Esophagus squamous epithelium (tissue), 4 donors: ENCODE measurements at regions not wholly inside any gene's neighbourhood (a gene's known extent, or its start where the extent isn't known, plus 50 kb on each side); places are given as distances from the start of the nearest gene placed in this dataset.

Source experiments
- POLR2A ChIP-seq, 4 donors: fragments of 450-650 bp; IDR thresholded peaks; one replicate each; pipeline ENCODE4 v1.6.1; 2017; ENCODE audit warnings: antibody characterized with exemption in 4 of 4, mild to moderate bottlenecking in 4 of 4, moderate library complexity in 3 of 4
- TF ChIP-seq, protein P1 (sequence below), 6 experiments: fragments of 450-650 bp in 4 of 6; fragments of 200-600 bp in 2 of 6; sonication (generic) in 2 of 6; IDR thresholded peaks; one replicate each; pipeline ENCODE4 v1.5.1; 2016 to 2019; ENCODE audit warnings: antibody characterized with exemption in 6 of 6, mild to moderate bottlenecking in 4 of 6, moderate library complexity in 4 of 6

DNA sequence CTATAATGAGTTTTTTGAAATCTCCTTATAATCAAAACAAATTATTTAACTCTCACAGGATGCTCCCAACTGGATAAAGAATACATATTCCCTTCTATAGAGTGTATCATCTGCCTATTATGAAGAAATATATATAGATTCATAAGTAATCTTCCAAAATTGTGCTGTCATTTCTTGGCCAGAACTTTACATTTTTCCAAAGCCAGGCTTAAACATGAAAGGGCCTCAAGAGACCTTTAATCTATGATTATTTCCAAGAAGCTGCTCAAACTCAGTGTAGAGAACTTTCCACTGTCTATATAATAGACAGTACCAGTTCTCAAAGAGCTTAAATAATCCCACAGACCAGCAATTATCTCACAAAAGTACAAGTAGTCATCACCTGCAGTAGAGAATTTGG is 211.0 kb downstream of the AKAIN1 start:
- TF ChIP-seq, protein P1, sequence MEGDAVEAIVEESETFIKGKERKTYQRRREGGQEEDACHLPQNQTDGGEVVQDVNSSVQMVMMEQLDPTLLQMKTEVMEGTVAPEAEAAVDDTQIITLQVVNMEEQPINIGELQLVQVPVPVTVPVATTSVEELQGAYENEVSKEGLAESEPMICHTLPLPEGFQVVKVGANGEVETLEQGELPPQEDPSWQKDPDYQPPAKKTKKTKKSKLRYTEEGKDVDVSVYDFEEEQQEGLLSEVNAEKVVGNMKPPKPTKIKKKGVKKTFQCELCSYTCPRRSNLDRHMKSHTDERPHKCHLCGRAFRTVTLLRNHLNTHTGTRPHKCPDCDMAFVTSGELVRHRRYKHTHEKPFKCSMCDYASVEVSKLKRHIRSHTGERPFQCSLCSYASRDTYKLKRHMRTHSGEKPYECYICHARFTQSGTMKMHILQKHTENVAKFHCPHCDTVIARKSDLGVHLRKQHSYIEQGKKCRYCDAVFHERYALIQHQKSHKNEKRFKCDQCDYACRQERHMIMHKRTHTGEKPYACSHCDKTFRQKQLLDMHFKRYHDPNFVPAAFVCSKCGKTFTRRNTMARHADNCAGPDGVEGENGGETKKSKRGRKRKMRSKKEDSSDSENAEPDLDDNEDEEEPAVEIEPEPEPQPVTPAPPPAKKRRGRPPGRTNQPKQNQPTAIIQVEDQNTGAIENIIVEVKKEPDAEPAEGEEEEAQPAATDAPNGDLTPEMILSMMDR (IDR thresholded peaks at IDR 0.05) = no peak
- TF ChIP-seq POLR2A (IDR thresholded peaks at IDR 0.05) = no peak
